ENCODE measurements at regions not wholly inside any gene's neighbourhood (a gene's known extent, or its start where the extent isn't known, plus 50 kb on each side); places are given as distances from the start of the nearest gene placed in this dataset.

DNA sequence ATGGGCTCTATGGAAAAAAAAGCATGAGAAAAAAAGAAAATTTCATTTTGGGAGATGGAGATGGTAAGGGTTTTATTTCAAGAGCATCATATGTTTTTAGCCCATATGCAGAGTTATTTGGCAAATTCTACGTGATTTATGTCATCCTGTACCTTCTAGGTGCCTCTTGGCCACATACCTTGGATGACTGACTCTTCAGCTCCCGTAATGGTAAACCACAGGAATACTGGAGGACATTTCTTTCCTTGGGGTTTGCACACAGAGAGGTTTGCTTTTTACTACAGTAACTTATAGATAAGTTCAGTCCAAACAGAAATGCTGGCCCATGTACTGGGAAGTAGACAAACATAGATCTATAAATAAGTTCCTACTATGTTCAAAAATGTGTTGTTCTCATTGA lies 132.2 kb downstream of the SH3BGRL2 start:
- Mint-ChIP-seq H3K4me1 (no peaks in the 10 kb centered on the region), H3K9me3 (peaks cover 11 to 19% of the 10 kb centered on the region in 2 experiments; a peak in 3 of 5 replicates), H3K27ac (no peak overlapping the region), H3K27me3 (ENCODE audit: low read depth) (no peaks in the 10 kb centered on the region), H3K36me3 (ENCODE audit: insufficient read depth in 1 of 3, low read depth in 3 of 3) (peaks cover 1 to 14% (median 3%) of the 10 kb centered on the region in 3 experiments; a peak in 5 of 7 replicates), H3K4me3 (no peak overlapping the region)
- Histone ChIP-seq H4K91ac (ENCODE audit: insufficient read length, low read depth, low read length) (no peak overlapping the region), H3K4me1 (ENCODE audit: insufficient read depth, low read length) (no peaks in the 10 kb centered on the region), H3K23ac (ENCODE audit: insufficient read length, low read depth, low read length) (no peak overlapping the region), H2BK12ac (ENCODE audit: insufficient read length, low read depth, low read length) (no peak overlapping the region), H3K9me3 (ENCODE audit: control insufficient read depth, low read depth, low read length) (no peaks in the 10 kb centered on the region), H3K27ac (ENCODE audit: insufficient read length, low read depth, low read length) (no peak overlapping the region), H3K4ac (ENCODE audit: low read depth, low read length) (no peak overlapping the region), H3K79me2 (ENCODE audit: insufficient read depth, low read length) (no peaks in the 10 kb centered on the region), H4K8ac (replicated peaks; ENCODE audit: insufficient read length, low read depth, low read length) (no peak overlapping the region), H3K4me2 (ENCODE audit: insufficient read depth, insufficient read length, low read length) (no peak overlapping the region), H3K27me3 (ENCODE audit: insufficient read depth, low read length) (no peaks in the 10 kb centered on the region), H3K18ac (ENCODE audit: insufficient read length, low read depth, low read length) (no peak overlapping the region), H2BK120ac (ENCODE audit: low read depth, low read length, poor library complexity, severe bottlenecking) (no peak overlapping the region), H2BK20ac (ENCODE audit: low read depth, low read length, poor library complexity, severe bottlenecking) (no peak overlapping the region), H4K20me1 (ENCODE audit: control insufficient read depth, insufficient read depth, insufficient read length) (no peaks in the 10 kb centered on the region), H3K23me2 (ENCODE audit: insufficient read length, low read depth, low read length, poor library complexity, severe bottlenecking) (no peaks in the 10 kb centered on the region), H4K5ac (ENCODE audit: insufficient read length, low read depth, low read length) (no peak overlapping the region), H3K79me1 (ENCODE audit: insufficient read depth, low read depth, low read length, poor library complexity, severe bottlenecking) (no peaks in the 10 kb centered on the region), H2AFZ (ENCODE audit: low read length) (no peak overlapping the region), H3T11ph (ENCODE audit: low read length) (no peak overlapping the region), H3K14ac (ENCODE audit: insufficient read depth, low read length) (no peak overlapping the region), H2BK5ac (ENCODE audit: insufficient read length, low read length) (no peak overlapping the region), H2BK15ac (ENCODE audit: low read depth, low read length) (no peak overlapping the region), H3K9ac (ENCODE audit: extremely low read depth, insufficient read length, low read length) (no peak overlapping the region), H2AK5ac (ENCODE audit: insufficient read length, low read length) (no peak overlapping the region), H3K56ac (ENCODE audit: insufficient read length, low read depth, low read length) (no peak overlapping the region)
- no CpG with 5 or more reads among the region's 2 CpGs for WGBS (ENCODE audit: extremely low coverage, insufficient read length, low lambda C conversion rate)
- TF ChIP-seq, protein P1, sequence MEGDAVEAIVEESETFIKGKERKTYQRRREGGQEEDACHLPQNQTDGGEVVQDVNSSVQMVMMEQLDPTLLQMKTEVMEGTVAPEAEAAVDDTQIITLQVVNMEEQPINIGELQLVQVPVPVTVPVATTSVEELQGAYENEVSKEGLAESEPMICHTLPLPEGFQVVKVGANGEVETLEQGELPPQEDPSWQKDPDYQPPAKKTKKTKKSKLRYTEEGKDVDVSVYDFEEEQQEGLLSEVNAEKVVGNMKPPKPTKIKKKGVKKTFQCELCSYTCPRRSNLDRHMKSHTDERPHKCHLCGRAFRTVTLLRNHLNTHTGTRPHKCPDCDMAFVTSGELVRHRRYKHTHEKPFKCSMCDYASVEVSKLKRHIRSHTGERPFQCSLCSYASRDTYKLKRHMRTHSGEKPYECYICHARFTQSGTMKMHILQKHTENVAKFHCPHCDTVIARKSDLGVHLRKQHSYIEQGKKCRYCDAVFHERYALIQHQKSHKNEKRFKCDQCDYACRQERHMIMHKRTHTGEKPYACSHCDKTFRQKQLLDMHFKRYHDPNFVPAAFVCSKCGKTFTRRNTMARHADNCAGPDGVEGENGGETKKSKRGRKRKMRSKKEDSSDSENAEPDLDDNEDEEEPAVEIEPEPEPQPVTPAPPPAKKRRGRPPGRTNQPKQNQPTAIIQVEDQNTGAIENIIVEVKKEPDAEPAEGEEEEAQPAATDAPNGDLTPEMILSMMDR (conservative IDR thresholded peaks at IDR 0.05) = no peak
- DNase-seq = no peak

Measured in H9 (cell line).